IMR-90 (cell line): ENCODE measurements at regions not wholly inside any gene's neighbourhood (a gene's known extent, or its start where the extent isn't known, plus 50 kb on each side); places are given as distances from the start of the nearest gene placed in this dataset.
A peak's percentile ranks its signal among the peaks of the same experiment; 100 is the strongest.

Experiments
- ATAC-seq: fragments of 200-7000 bp; cut with Tn5 transposase; 2 replicates; pipeline ENCODE4 v1.9.1; 2020; ENCODE audit warnings: low read depth, mild to moderate bottlenecking, moderate library complexity
- BruUV-seq: library from RNA; stranded (reverse); fragments of 400-500 nt; replicated peaks from 2 replicates; lab custom pipeline; 2021; lab: Mats Ljungman, UMichigan
- CTCF ChIA-PET: fragments of 300-600 bp; formaldehyde crosslinking; extraction: SDS; loops from one replicate; lab custom pipeline; 2021; ENCODE audit warnings: antibody characterized with exemption; lab: Yijun Ruan, JAX
- POLR2A ChIA-PET: fragments of 300-600 bp; sonication (Branson Sonifier 250); formaldehyde crosslinking; loops from one replicate; lab custom pipeline; 2022; ENCODE audit warnings: antibody characterized with exemption; ENCODE audit not compliant: unreplicated experiment; lab: Charles Lee
- DNase-seq: peaks from one replicate; pipeline ENCODE4 v3.0.0; 2013
- H2AFZ ChIP-seq: replicated peaks from 2 replicates; pipeline ENCODE3; 2013; ENCODE audit warnings: low read length, mild to moderate bottlenecking; ENCODE audit not compliant: poor library complexity
- H2AK5ac ChIP-seq: 2 replicates; pipeline ENCODE4 v1.6.1; 2013; ENCODE audit warnings: low read depth, low read length, inconsistent platforms
- H2AK9ac ChIP-seq: replicated peaks from 2 replicates; pipeline ENCODE3; 2013; ENCODE audit warnings: mild to moderate bottlenecking, low read depth, low read length, moderate library complexity; ENCODE audit not compliant: poor library complexity
- H2BK120ac ChIP-seq: 2 replicates; pipeline ENCODE4 v1.6.1; 2013; ENCODE audit warnings: low read depth, low read length, inconsistent platforms
- H2BK15ac ChIP-seq: 3 replicates; pipeline ENCODE4 v1.6.1; 2013; ENCODE audit warnings: low read depth, low read length, inconsistent platforms
- H2BK20ac ChIP-seq: 2 replicates; pipeline ENCODE4 v1.6.1; 2013; ENCODE audit warnings: low read depth, mild to moderate bottlenecking, inconsistent platforms, low read length, moderate library complexity
- H2BK5ac ChIP-seq: 2 replicates; pipeline ENCODE4 v1.6.1; 2013; ENCODE audit warnings: mild to moderate bottlenecking, low read depth, low read length, inconsistent platforms; ENCODE audit not compliant: poor library complexity, severe bottlenecking
- H3K14ac ChIP-seq: replicated peaks from 2 replicates; pipeline ENCODE4 v1.6.1; 2013; ENCODE audit warnings: low read depth, low read length, inconsistent platforms
- H3K18ac ChIP-seq: 2 replicates; pipeline ENCODE4 v1.6.1; 2013; ENCODE audit warnings: low read depth, low read length, control low read depth
- H3K23ac ChIP-seq: 2 replicates; pipeline ENCODE4 v1.6.1; 2013; ENCODE audit warnings: low read depth, low read length, inconsistent platforms
- H3K27ac ChIP-seq: 2 replicates; pipeline ENCODE4 v1.5.1; 2013; ENCODE audit warnings: mild to moderate bottlenecking, control low read depth, low read length; ENCODE audit not compliant: insufficient read depth
- H3K27me3 ChIP-seq: 2 replicates; pipeline ENCODE4 v1.6.1; 2013; ENCODE audit warnings: low read length; ENCODE audit not compliant: control insufficient read depth, insufficient read depth
- H3K36me3 ChIP-seq: 2 replicates; pipeline ENCODE4 v1.6.1; 2013; ENCODE audit warnings: low read length, mixed read lengths; ENCODE audit not compliant: control insufficient read depth, insufficient read depth
- H3K4ac ChIP-seq: 2 replicates; pipeline ENCODE4 v1.6.1; 2013; ENCODE audit warnings: low read depth, low read length, inconsistent platforms
- H3K4me1 ChIP-seq: 2 replicates; pipeline ENCODE4 v1.6.1; 2013; ENCODE audit warnings: low read length, mixed read lengths; ENCODE audit not compliant: control insufficient read depth, insufficient read depth
- H3K4me2 ChIP-seq: 2 replicates; pipeline ENCODE4 v1.6.1; 2013; ENCODE audit warnings: low read depth, mild to moderate bottlenecking, control low read depth, low read length, moderate library complexity
- H3K4me3 ChIP-seq: 2 replicates; pipeline ENCODE4 v1.5.1; 2013; ENCODE audit warnings: low read depth, mild to moderate bottlenecking, control low read depth, low read length, moderate library complexity; ENCODE audit not compliant: insufficient read depth
- H3K56ac ChIP-seq: 2 replicates; pipeline ENCODE4 v1.6.1; 2013; ENCODE audit warnings: low read length, inconsistent platforms; ENCODE audit not compliant: insufficient read depth; ENCODE audit errors: extremely low read depth
- H3K79me1 ChIP-seq, 2 experiments: 2 replicates each; pipeline ENCODE4 v1.6.1; 2013; ENCODE audit warnings: low read length in 2 of 2, inconsistent platforms in 1 of 2, low read depth in 1 of 2
- H3K9ac ChIP-seq: 2 replicates; pipeline ENCODE4 v1.6.1; 2013; ENCODE audit warnings: low read depth, low read length, control low read depth
- H3K9me1 ChIP-seq: 2 replicates; pipeline ENCODE4 v1.6.1; 2013; ENCODE audit warnings: low read length, inconsistent platforms; ENCODE audit not compliant: insufficient read depth
- H3K9me3 ChIP-seq: 2 replicates; pipeline ENCODE4 v1.6.1; 2013; ENCODE audit warnings: low read length; ENCODE audit not compliant: control insufficient read depth, insufficient read depth
- H4K20me1 ChIP-seq: 2 replicates; pipeline ENCODE4 v1.6.1; 2013; ENCODE audit warnings: low read length, inconsistent platforms; ENCODE audit not compliant: insufficient read depth
- H4K5ac ChIP-seq: 2 replicates; pipeline ENCODE4 v1.6.1; 2013; ENCODE audit warnings: mild to moderate bottlenecking, low read depth, low read length, control low read depth
- H4K8ac ChIP-seq, 2 experiments: 2 replicates each; pipeline ENCODE4 v1.6.1; 2013; ENCODE audit warnings: low read depth in 2 of 2, low read length in 2 of 2, control low read depth in 1 of 2, inconsistent platforms in 1 of 2
- H4K91ac ChIP-seq: 2 replicates; pipeline ENCODE4 v1.6.1; 2013; ENCODE audit warnings: low read depth, low read length, inconsistent platforms; ENCODE audit not compliant: insufficient read depth
- CTCF ChIP-seq: conservative IDR thresholded peaks from 2 replicates; pipeline ENCODE4 v1.5.1; 2012; ENCODE audit warnings: mild to moderate bottlenecking, low read depth, low read length, improper control_type of control experiment
- ELK1 ChIP-seq: fragments of 150-350 bp; IDR thresholded peaks from 2 replicates; pipeline ENCODE4 v1.6.1; 2016; ENCODE audit warnings: low read depth, mild to moderate bottlenecking, low read length, moderate library complexity, borderline replicate concordance
- FOS ChIP-seq: fragments of 150-350 bp; IDR thresholded peaks from 2 replicates; pipeline ENCODE4 v1.6.1; 2016; ENCODE audit warnings: low read depth, low read length
- MAFK ChIP-seq: IDR thresholded peaks from 2 replicates; pipeline ENCODE4 v1.6.1; 2012; ENCODE audit warnings: low read depth, low read length, improper control_type of control experiment
- MAZ ChIP-seq: IDR thresholded peaks from 2 replicates; pipeline ENCODE4 v1.6.1; 2012; ENCODE audit warnings: low read depth, mild to moderate bottlenecking, low read length, improper control_type of control experiment, moderate library complexity, borderline replicate concordance
- RCOR1 ChIP-seq: IDR thresholded peaks from 2 replicates; pipeline ENCODE4 v1.6.1; 2012; ENCODE audit warnings: mild to moderate bottlenecking, low read length, improper control_type of control experiment; ENCODE audit not compliant: insufficient replicate concordance
- WGBS, 2 experiments: methylation state at CpG; one replicate each; pipeline versions ENCODE4 v1.1.5 to v1.1.7; 2013; ENCODE audit warnings: missing lambda C conversion rate in 2 of 2; ENCODE audit not compliant: insufficient read length in 1 of 2; ENCODE audit errors: extremely low coverage in 2 of 2; 5-methylcytosine and 5-hydroxymethylcytosine counted together
- dilution Hi-C: fragments of 300-500 bp; cut with HindIII; formaldehyde crosslinking; loops from one replicate; pipeline ENCODE4 v1.14.3; 2018; ENCODE audit warnings: low sequenced_read_pairs; ENCODE audit not compliant: unreplicated experiment
- in situ Hi-C: fragments of 300-500 bp; cut with MboI; formaldehyde crosslinking; loops from 3 replicates; pipeline ENCODE4 v1.14.3; 2019; ENCODE audit warnings: low sequenced_read_pairs, inconsistent platforms, mixed read lengths
- intact Hi-C: fragments of 100-400 bp; cut with micrococcal nuclease; formaldehyde crosslinking; loops from 2 replicates; pipeline ENCODE4 v1.10.0; 2022

GRCh38 chr6:139654888-139655782 lies 280.7 kb upstream of the CITED2 start:
- Histone ChIP-seq H2BK5ac (no peak overlapping the region), H4K8ac (no peak overlapping the region), H3K9me3 (no peaks in the 10 kb centered on the region), H3K4me2 (no peak overlapping the region), H3K23ac (no peak overlapping the region), H3K9ac (no peak overlapping the region), H2BK15ac (no peak overlapping the region), H4K5ac (no peak overlapping the region), H4K91ac (no peak overlapping the region), H2BK20ac (no peak overlapping the region), H2AFZ (no peak overlapping the region), H2BK120ac (no peak overlapping the region), H3K4ac (no peak overlapping the region), H3K27me3 (no peaks in the 10 kb centered on the region), H2AK5ac (no peak overlapping the region), H3K56ac (no peak overlapping the region), H3K14ac (no peak overlapping the region), H3K4me3 (no peak overlapping the region), H3K9me1 (no peaks in the 10 kb centered on the region), H3K79me1 (no peaks in the 10 kb centered on the region), H3K36me3 (no peaks in the 10 kb centered on the region), H2AK9ac (peak overlapping the region; percentile 34), H3K27ac (no peak overlapping the region), H3K18ac (no peak overlapping the region), H3K4me1 (no peaks in the 10 kb centered on the region), H4K20me1 (no peaks in the 10 kb centered on the region)
- no TSS peak for BruUV-seq
- TF ChIP-seq MAZ: no peak
- TF ChIP-seq CTCF: no peak
- TF ChIP-seq MAFK: no peak
- TF ChIP-seq FOS: no peak
- no peak for TF ChIP-seq RCOR1
- TF ChIP-seq ELK1: no peak
- dilution Hi-C loops: no loop called here
- ChIA-PET CTCF (no interaction called here), POLR2A (no interaction called here)
- WGBS, 2 experiments: no CpG with 5 or more reads among the region's 10 CpGs
- DNase-seq (no peak), ATAC-seq (no peak)
- in situ Hi-C loops: no loop called here
- intact Hi-C loops: no loop called here
